BLaER1 (cell line): ENCODE measurements at regions not wholly inside any gene's neighbourhood (a gene's known extent, or its start where the extent isn't known, plus 50 kb on each side); places are given as distances from the start of the nearest gene placed in this dataset.
"Not testable (repeated sequence)": the region's sequence is repeated elsewhere in the genome, so short reads cannot be mapped to it uniquely, and the experiment has no call there.

Experiments
- H3K27ac ChIP-seq: shearing (Covaris generic); formaldehyde crosslinking; 2 replicates; pipeline ENCODE4 v1.8.1; 2022
- H3K27me3 ChIP-seq: shearing (Covaris generic); formaldehyde crosslinking; 2 replicates; pipeline ENCODE4 v1.8.1; 2022
- H3K36me3 ChIP-seq: shearing (Covaris generic); formaldehyde crosslinking; 2 replicates; pipeline ENCODE4 v1.8.1; 2022
- H3K4me1 ChIP-seq: shearing (Covaris generic); formaldehyde crosslinking; 2 replicates; pipeline ENCODE4 v1.8.1; 2022
- H3K4me2 ChIP-seq: shearing (Covaris generic); formaldehyde crosslinking; 2 replicates; pipeline ENCODE4 v1.8.1; 2022
- H3K4me3 ChIP-seq: shearing (Covaris generic); formaldehyde crosslinking; 2 replicates; pipeline ENCODE4 v1.8.1; 2022
- H3K9ac ChIP-seq: shearing (Covaris generic); formaldehyde crosslinking; 2 replicates; pipeline ENCODE4 v1.8.1; 2022
- H3K9me3 ChIP-seq: shearing (Covaris generic); formaldehyde crosslinking; 2 replicates; pipeline ENCODE4 v1.8.1; 2022
- H4K20me1 ChIP-seq: shearing (Covaris generic); formaldehyde crosslinking; 2 replicates; pipeline ENCODE4 v1.8.1; 2022
- Cebpa-rat ChIP-seq: shearing (Covaris generic); IDR thresholded peaks from 2 replicates; pipeline ENCODE4 v1.8.1; 2022

DNA sequence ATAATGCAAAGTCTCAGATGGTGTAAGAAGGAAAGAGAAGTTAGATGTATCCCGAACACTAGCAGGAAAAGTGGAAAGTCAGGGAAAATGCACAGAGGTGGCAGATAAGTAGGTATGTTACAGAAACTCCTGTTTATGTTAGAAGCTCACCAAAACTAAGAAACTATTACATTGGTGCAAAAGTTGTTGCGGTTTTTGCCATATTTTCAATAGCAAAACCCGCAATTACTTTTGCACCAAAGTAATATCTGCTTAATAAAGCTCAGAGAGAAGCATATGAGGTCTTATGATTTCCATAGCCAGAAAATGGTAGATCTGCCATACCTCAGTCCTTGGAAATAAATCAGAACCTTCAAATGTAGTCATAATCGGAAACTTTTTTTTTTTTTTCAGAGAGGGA lies 1035.6 kb downstream of the PCDH7 start:
- no peak overlapping the region for H3K4me3 ChIP-seq

DNA sequence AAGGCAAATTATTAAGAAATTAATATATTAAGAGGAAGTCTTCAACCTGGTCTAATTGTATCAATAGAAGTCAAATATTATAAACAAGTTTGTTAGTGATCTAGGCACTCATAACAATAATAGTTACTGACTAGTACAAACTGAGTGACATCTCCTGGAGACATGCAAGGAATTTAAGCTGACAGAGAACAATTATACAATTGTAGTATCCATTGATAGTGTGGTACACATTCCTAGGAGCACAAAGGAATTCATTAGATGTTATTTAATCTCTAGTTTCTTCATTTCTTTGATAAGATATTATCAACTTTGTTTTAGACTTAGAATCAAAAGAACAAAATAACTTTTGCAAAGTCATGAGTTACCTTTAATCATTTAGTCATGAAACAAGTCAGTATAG lies 1048.6 kb downstream of the PCDH7 start:
- TF ChIP-seq Cebpa-rat, result no peak
- Histone ChIP-seq H4K20me1 (no peaks in the 10 kb centered on the region), H3K4me3 (no peak overlapping the region), H3K9ac (no peak overlapping the region), H3K9me3 (no peaks in the 10 kb centered on the region), H3K4me1 (no peaks in the 10 kb centered on the region), H3K4me2 (no peak overlapping the region), H3K27ac (no peak overlapping the region), H3K27me3 (no peaks in the 10 kb centered on the region), H3K36me3 (no peaks in the 10 kb centered on the region)

More for the DNA sequence above, 1035.6 kb downstream of the PCDH7 start:
- no peak overlapping the region for H3K4me2 ChIP-seq
- no peaks in the 10 kb centered on the region for H4K20me1 ChIP-seq
- H3K36me3 ChIP-seq, result no peaks in the 10 kb centered on the region
- no peaks in the 10 kb centered on the region for H3K4me1 ChIP-seq
- H3K27me3 ChIP-seq, result no peaks in the 10 kb centered on the region
- no peak for TF ChIP-seq Cebpa-rat
- no peak overlapping the region for H3K27ac ChIP-seq
- no peak overlapping the region for H3K9ac ChIP-seq
- H3K9me3 ChIP-seq, result no peaks in the 10 kb centered on the region

DNA sequence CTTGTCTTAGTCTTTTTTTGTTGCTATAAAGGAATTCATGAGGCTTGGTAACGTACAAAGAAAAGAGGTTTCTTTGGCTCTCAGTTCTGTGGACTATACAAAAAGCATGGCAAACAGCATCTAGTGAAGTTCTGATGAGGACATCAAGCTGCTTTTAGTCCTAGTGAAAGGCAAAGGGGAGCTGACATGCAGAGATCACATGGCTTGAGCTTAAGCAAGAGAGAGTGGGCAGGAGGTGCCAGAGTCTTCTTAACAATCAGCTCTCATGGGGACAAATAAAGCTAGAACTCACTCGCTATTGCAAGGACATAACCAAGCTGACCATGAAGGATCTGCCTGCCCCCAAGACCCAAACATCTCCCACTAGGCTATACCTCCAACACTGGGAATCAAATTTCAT lies 1063.1 kb downstream of the PCDH7 start:
- TF ChIP-seq Cebpa-rat, result no peak
- no peaks in the 10 kb centered on the region for H3K9me3 ChIP-seq
- H3K36me3 ChIP-seq, result no peaks in the 10 kb centered on the region
- H3K9ac ChIP-seq, result no peak overlapping the region
- H3K4me3 ChIP-seq, result no peak overlapping the region
- H3K27me3 ChIP-seq, result no peaks in the 10 kb centered on the region
- no peak overlapping the region for H3K4me2 ChIP-seq
- peaks cover 3% of the 10 kb centered on the region; the same call in 1 of the 2 replicates for H3K4me1 ChIP-seq
- H4K20me1 ChIP-seq, result no peaks in the 10 kb centered on the region
- H3K27ac ChIP-seq, result no peak overlapping the region

DNA sequence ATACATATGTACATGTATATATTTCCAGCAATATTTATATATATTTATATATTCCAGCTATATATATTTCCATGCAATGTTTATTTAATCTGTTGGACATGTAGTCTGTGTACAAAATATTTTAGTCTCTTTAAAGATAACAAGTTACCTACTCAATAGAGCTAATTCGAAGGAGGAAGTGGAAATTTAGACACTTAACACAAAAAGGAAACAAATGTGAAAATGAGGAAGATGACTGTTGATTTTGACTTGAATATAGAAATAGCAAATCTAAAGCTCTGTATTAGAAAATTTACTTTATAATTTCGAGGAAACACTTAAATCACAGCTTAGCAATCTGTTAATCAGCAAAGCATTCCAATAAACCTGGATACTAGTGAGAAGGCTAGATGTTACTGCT lies 1064.4 kb downstream of the PCDH7 start:
- TF ChIP-seq Cebpa-rat, result no peak
- H3K36me3 ChIP-seq, result no peaks in the 10 kb centered on the region
- H3K9me3 ChIP-seq, result no peaks in the 10 kb centered on the region
- no peak overlapping the region for H3K27ac ChIP-seq
- H3K4me3 ChIP-seq, result no peak overlapping the region
- H4K20me1 ChIP-seq, result no peaks in the 10 kb centered on the region
- no peaks in the 10 kb centered on the region for H3K27me3 ChIP-seq
- no peak overlapping the region for H3K9ac ChIP-seq
- no peak overlapping the region for H3K4me2 ChIP-seq
- H3K4me1 ChIP-seq, result peaks cover 3% of the 10 kb centered on the region; the same call in 1 of the 2 replicates

DNA sequence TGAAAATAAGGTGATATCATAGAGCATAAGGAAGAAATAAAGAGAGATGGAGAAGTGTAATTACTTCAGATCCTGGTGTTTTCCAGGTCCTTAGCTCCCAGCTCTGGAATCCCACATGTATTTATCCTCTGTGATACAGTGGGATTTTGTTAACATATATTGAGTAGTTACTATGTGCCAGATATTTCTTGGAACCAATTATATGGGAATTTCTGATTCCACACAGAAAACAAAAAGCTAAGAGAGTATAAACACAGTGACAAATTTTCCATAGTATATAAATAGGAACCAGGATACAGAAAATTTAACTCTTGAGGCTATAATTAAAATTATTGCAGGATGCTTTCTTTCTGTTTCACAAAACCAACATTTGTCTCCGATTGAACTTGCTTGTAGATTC lies 1067.5 kb downstream of the PCDH7 start:
- no peaks in the 10 kb centered on the region for H3K9me3 ChIP-seq
- TF ChIP-seq Cebpa-rat, result no peak
- no peaks in the 10 kb centered on the region for H3K27me3 ChIP-seq
- no peak overlapping the region for H3K9ac ChIP-seq
- no peak overlapping the region for H3K4me2 ChIP-seq
- H3K4me3 ChIP-seq, result no peak overlapping the region
- H3K36me3 ChIP-seq, result no peaks in the 10 kb centered on the region
- H4K20me1 ChIP-seq, result no peaks in the 10 kb centered on the region
- no peak overlapping the region for H3K27ac ChIP-seq
- peaks cover 3% of the 10 kb centered on the region; the same call in 1 of the 2 replicates for H3K4me1 ChIP-seq

DNA sequence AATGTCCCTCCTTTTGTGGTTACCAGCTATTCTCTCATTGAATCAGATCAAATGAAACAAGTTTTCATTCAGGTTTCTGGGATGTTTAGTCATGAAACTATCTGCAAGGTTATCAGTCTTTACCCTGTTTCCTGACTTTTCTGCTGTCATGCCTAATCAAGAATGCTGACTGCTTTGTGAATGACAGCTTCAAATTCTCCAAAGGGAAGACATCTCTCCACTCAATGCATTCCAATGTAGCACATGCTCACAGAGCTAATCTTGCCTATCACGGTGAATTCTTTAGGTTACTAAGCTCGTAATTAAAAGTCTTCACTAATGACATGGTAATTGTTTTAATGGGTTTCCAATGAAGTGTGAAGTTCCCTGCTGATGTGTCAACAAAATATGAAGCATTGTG lies 1068.5 kb downstream of the PCDH7 start:
- TF ChIP-seq Cebpa-rat, result no peak
- no peak overlapping the region for H3K9ac ChIP-seq
- no peaks in the 10 kb centered on the region for H3K36me3 ChIP-seq
- no peaks in the 10 kb centered on the region for H3K27me3 ChIP-seq
- peaks cover 3% of the 10 kb centered on the region; the same call in 1 of the 2 replicates for H3K4me1 ChIP-seq
- no peak overlapping the region for H3K27ac ChIP-seq
- no peaks in the 10 kb centered on the region for H4K20me1 ChIP-seq
- H3K4me2 ChIP-seq, result no peak overlapping the region
- H3K9me3 ChIP-seq, result no peaks in the 10 kb centered on the region
- H3K4me3 ChIP-seq, result no peak overlapping the region

DNA sequence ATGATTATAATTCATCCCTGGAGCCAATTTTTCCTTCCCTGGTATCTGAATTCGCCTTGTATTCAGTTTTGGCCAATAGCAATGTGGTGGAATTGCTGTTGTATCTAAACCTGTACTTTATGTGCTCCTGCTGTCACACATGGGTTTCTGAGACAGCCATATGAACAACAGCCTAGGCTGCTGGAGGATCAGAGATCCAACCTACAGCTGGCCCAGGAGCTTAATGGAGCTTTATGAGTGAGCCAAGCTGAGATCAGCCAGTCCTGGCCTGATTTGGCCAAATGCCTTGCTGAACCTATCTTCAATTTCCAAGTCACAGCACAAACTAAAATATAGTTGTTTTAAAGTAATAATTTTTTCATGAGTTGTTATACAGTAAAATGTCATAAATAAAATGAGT lies 1071.5 kb downstream of the PCDH7 start:
- Histone ChIP-seq H3K9me3 (no peaks in the 10 kb centered on the region), H3K4me3 (no peak overlapping the region)
- no peak for TF ChIP-seq Cebpa-rat

DNA sequence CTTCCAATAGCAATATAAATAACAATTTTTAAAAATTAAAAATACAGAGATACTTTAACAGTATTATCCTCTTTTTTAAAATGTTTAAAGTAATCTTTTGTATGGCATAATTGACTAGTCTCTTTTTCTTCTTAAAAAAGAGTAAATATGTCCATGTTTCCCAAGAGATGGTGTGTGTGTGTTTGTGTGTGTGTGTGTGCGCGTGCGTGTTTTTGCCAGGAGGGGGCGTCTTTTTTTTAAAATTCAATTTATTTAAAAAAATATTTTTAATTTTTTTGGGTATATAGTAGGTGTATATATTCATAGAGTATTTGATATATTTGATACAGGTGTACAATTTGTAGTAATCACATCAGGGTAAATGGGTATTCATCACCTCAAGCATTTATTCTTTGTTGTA lies 1073.7 kb downstream of the PCDH7 start:
- H3K27me3 ChIP-seq, result no peaks in the 10 kb centered on the region
- H3K4me1 ChIP-seq, result no peaks in the 10 kb centered on the region
- H3K9me3 ChIP-seq, result no peaks in the 10 kb centered on the region
- no peaks in the 10 kb centered on the region for H4K20me1 ChIP-seq
- H3K9ac ChIP-seq, result no peak overlapping the region
- H3K27ac ChIP-seq, result no peak overlapping the region
- no peak for TF ChIP-seq Cebpa-rat
- H3K4me3 ChIP-seq, result no peak overlapping the region
- H3K36me3 ChIP-seq, result no peaks in the 10 kb centered on the region
- H3K4me2 ChIP-seq, result no peak overlapping the region

More for the DNA sequence above, 1071.5 kb downstream of the PCDH7 start:
- no peaks in the 10 kb centered on the region for H3K4me1 ChIP-seq
- H3K9ac ChIP-seq, result no peak overlapping the region
- H3K36me3 ChIP-seq, result no peaks in the 10 kb centered on the region
- no peaks in the 10 kb centered on the region for H4K20me1 ChIP-seq
- no peak overlapping the region for H3K27ac ChIP-seq
- no peak overlapping the region for H3K4me2 ChIP-seq
- H3K27me3 ChIP-seq, result no peaks in the 10 kb centered on the region

DNA sequence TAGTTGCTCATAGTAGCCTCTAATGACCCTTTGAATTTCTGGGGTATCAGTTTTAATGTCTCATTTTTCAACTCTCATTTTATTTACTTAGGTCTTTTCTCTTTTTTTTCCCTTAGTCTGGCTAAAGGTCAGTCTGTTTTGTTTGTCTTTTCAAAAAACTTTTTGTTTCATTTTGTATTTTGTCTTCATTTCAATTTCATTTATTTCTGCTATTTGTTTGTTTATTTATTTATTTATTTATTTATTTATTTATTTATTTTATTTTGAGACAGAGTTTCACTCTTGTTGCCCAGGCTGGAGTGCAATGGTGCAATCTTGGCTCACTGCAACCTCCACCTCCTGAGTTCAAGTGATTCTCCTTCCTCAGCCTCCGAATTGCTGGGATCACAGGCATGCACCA lies 1076.9 kb downstream of the PCDH7 start:
- not testable (repeated sequence) for H3K27me3 ChIP-seq, H3K27ac ChIP-seq, H3K4me2 ChIP-seq, H3K4me1 ChIP-seq, H3K4me3 ChIP-seq, H3K36me3 ChIP-seq, H4K20me1 ChIP-seq, H3K9ac ChIP-seq, H3K9me3 ChIP-seq

DNA sequence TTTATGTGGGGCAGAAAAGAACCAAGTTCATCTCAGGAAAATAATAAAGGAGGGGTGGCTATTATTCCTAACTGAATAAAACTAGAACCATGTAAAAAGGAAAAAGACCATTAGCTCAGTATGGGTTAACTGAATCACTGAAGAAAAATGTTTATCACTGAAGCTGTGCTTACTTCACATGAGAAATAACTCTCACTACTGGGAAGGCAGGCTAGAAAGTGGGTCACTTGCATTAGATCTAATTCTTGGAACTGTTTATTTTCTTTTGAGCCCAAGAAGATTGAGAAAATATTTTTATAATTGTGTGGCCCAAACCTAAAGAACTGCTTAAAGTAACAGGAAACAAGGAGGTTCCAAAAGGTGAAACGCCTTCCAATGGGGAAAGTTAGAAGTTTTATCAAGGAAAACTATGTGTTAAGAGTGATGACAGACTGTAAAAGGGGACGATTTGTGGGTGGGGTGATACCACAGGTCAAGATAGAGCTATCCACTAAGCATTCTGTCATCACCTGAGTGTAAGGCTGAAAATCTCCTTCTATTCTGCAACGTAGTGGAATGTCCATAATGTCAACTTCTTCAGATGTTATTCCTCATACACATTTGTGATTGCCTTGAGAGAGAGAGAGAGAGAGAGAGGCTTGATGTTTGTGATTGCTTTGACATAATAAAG lies 1083.5 kb downstream of the PCDH7 start:
- no peak overlapping the region for H3K4me2 ChIP-seq
- no peaks in the 10 kb centered on the region for H3K9me3 ChIP-seq
- H3K4me3 ChIP-seq, result no peak overlapping the region
- no peaks in the 10 kb centered on the region for H3K36me3 ChIP-seq
- TF ChIP-seq Cebpa-rat, result no peak
- H3K4me1 ChIP-seq, result no peaks in the 10 kb centered on the region
- no peak overlapping the region for H3K9ac ChIP-seq
- H3K27ac ChIP-seq, result no peak overlapping the region
- H4K20me1 ChIP-seq, result no peaks in the 10 kb centered on the region
- H3K27me3 ChIP-seq, result no peaks in the 10 kb centered on the region

DNA sequence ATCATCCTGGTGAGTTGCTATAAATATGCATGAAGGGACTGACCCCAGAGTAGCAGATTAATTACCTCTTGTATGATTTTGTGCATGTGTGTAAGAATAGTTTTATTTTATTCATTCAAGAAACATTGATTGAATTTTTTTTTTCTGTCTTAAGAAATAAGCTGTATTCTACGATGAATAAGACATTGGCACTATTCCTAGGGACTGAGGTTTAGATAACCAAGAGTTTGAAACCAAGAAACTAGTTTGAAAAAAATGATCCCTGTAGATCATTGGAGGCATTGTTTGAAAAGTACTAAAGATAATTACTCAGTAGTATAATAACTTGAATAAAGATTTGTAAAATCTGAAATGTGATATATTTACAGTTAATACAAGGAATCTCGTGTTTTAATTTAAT lies 1086.9 kb downstream of the PCDH7 start:
- no peak overlapping the region for H3K9ac ChIP-seq
- no peak for TF ChIP-seq Cebpa-rat
- no peak overlapping the region for H3K27ac ChIP-seq
- no peak overlapping the region for H3K4me2 ChIP-seq
- no peak overlapping the region for H3K4me3 ChIP-seq
- no peaks in the 10 kb centered on the region for H4K20me1 ChIP-seq
- no peaks in the 10 kb centered on the region for H3K9me3 ChIP-seq
- H3K36me3 ChIP-seq, result no peaks in the 10 kb centered on the region
- H3K27me3 ChIP-seq, result no peaks in the 10 kb centered on the region
- no peaks in the 10 kb centered on the region for H3K4me1 ChIP-seq
